ENCODE measurements at regions not wholly inside any gene's neighbourhood (a gene's known extent, or its start where the extent isn't known, plus 50 kb on each side); places are given as distances from the start of the nearest gene placed in this dataset.

DNA sequence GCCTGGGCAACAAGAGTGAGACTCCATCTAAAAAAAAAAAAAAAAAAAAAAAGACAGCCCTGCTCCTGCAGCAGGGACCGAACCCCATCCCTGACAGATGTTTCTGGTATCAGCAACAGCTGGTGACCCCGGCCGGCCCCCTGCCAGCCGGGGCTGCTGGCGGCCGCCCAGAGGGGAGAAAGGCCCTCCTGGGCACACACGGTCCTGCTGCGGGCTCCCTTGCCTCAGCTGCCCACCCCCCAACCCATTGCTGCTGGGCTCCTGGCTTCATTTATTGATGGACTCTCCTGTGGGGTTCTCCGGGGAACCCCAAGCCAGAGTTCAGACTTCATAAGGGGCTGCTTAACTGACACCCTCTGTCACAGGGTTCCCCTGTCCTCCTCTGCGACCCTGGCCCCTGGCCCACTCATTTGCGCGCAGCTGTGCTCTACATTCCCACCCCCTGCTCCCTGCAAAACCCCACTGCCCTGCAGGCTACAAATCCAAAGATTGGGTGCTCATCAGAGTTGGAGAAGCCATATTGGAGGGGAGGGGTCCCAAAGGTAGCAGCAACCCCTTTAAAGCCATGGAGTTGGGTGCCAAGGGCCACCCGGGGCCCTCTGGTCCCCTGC, 103.6 kb upstream of the RTL1 start:
- peaks cover 3% of the 10 kb centered on the region for H3K9me3 Mint-ChIP-seq
- no peak for DNase-seq (ENCODE audit: low spot score)
- H3K36me3 Mint-ChIP-seq (ENCODE audit: low read depth): no peaks in the 10 kb centered on the region
- intact Hi-C loops (cut with micrococcal nuclease): no loop called here
- no peaks in the 10 kb centered on the region for H3K4me1 Mint-ChIP-seq (ENCODE audit: low read depth)
- no peak overlapping the region for H3K27ac Mint-ChIP-seq
- peaks cover 5% of the 10 kb centered on the region for H3K27me3 Mint-ChIP-seq (ENCODE audit: insufficient read depth)
- no peak overlapping the region for H3K4me3 Mint-ChIP-seq

- Mint-ChIP-seq H3K9me3 (peaks cover 3% of the 10 kb centered on the region), H3K27me3 (ENCODE audit: insufficient read depth) (peaks cover 7% of the 10 kb centered on the region), H3K4me3 (no peak overlapping the region), H3K4me1 (ENCODE audit: low read depth) (no peaks in the 10 kb centered on the region), H3K27ac (no peak overlapping the region), H3K36me3 (ENCODE audit: low read depth) (no peaks in the 10 kb centered on the region)
- intact Hi-C loops (cut with micrococcal nuclease): no loop called here
- no peak for DNase-seq (ENCODE audit: low spot score)
These were observed 104.2 kb upstream of the RTL1 start for GRCh38 chr14:101007765-101008164.

- no peaks in the 10 kb centered on the region for H3K36me3 Mint-ChIP-seq (ENCODE audit: low read depth)
- H3K4me1 Mint-ChIP-seq (ENCODE audit: low read depth): no peaks in the 10 kb centered on the region
- no peak overlapping the region for H3K27ac Mint-ChIP-seq
- H3K4me3 Mint-ChIP-seq: no peak overlapping the region
- no peak for DNase-seq (ENCODE audit: low spot score)
- H3K27me3 Mint-ChIP-seq (ENCODE audit: insufficient read depth): peaks cover 6% of the 10 kb centered on the region
- H3K9me3 Mint-ChIP-seq: peaks cover 3% of the 10 kb centered on the region
- intact Hi-C loops (cut with micrococcal nuclease): no loop called here
These were observed 104.7 kb upstream of the RTL1 start for GRCh38 chr14:101008196-101008595.

DNA sequence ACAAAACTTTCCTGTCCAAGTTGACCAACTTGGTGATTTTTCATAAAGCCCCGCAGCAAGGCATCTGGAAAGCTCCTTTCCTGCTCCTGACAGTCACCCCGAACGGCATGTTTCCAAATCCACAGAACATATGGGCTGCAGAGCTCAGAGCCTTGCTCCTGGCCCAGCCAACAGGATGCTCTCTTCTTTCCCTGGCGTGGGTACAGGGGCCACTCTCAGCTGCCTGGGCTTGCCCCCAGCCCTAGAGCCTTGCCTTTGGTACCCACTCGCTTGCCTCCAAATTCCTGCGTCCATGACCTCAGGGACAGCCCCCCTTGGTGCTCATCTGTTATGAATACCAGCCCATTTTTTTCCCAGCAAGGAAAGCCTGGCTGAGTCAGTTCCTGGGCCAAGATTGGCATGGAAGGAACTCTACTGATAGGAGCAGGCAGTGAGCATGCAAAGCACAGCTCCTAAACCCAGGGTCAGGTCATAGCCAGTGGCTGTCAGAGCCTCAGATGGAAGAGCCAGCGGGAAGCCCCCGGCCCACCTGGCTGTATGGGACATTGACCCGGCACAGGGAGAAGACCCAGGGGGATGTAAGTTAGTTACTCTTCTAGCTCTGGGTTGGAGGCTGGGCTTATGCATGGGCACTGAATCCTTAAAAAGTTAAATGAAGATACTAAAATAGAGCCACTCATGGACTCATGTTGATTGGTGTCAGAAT, 105.3 kb upstream of the RTL1 start:
- peaks cover 6% of the 10 kb centered on the region for H3K27me3 Mint-ChIP-seq (ENCODE audit: insufficient read depth)
- DNase-seq (ENCODE audit: low spot score): no peak
- H3K9me3 Mint-ChIP-seq: peaks cover 3% of the 10 kb centered on the region
- no peaks in the 10 kb centered on the region for H3K4me1 Mint-ChIP-seq (ENCODE audit: low read depth)
- H3K4me3 Mint-ChIP-seq: no peak overlapping the region
- intact Hi-C loops (cut with micrococcal nuclease): no loop called here
- H3K36me3 Mint-ChIP-seq (ENCODE audit: low read depth): no peaks in the 10 kb centered on the region
- H3K27ac Mint-ChIP-seq: no peak overlapping the region

DNA sequence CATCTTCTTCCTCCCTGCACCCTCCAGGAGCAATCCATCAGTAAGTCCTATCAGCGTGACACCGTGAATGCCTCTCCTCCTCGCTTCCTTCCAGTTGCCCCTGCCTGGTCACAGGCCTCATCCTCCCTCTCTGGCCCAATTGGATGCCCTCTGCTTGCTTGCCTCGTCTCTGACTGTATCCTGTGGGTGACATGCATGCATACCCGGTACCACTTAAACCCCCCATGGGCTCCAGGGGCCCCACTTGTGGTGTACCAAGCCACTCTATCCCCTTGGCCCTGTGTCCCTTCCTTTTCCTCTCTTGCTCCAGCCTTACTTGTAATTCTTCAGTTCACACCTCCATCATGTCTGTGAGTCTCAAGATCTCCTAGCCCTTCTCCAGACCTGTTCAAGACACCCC, 106.0 kb upstream of the RTL1 start:
- Mint-ChIP-seq H3K4me3 (no peak overlapping the region), H3K36me3 (ENCODE audit: low read depth) (no peaks in the 10 kb centered on the region), H3K27me3 (ENCODE audit: insufficient read depth) (peaks cover 8% of the 10 kb centered on the region), H3K4me1 (ENCODE audit: low read depth) (no peaks in the 10 kb centered on the region), H3K27ac (no peak overlapping the region), H3K9me3 (peaks cover 3% of the 10 kb centered on the region)
- DNase-seq (ENCODE audit: low spot score): no peak
- intact Hi-C loops (cut with micrococcal nuclease): no loop called here

GRCh38 chr14:101010293-101010692, 106.8 kb upstream of the RTL1 start:
- Mint-ChIP-seq H3K27ac (no peak overlapping the region), H3K4me3 (no peak overlapping the region), H3K4me1 (ENCODE audit: low read depth) (no peaks in the 10 kb centered on the region), H3K27me3 (ENCODE audit: insufficient read depth) (peaks cover 8% of the 10 kb centered on the region), H3K9me3 (peaks cover 3% of the 10 kb centered on the region), H3K36me3 (ENCODE audit: low read depth) (no peaks in the 10 kb centered on the region)
- DNase-seq (ENCODE audit: low spot score): no peak
- intact Hi-C loops (cut with micrococcal nuclease): no loop called here

DNA sequence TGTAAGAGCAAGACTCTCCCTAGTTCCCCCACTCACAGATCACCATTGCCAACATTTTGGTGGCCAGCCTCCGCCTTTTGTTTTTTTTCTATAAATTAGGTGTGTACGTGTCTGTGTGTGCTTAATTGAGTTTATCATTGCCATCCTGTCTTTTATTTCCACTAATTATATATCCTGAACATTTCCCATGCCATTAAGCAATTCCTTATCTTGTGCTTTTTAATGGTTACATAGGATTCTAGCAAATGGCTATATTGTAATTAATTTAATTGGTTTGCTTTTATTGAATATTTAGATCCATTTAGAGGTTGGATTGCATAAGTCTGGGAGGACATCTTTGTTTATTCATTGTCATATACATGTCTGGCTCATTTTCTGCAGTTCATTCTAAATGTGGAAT, 107.3 kb upstream of the RTL1 start:
- Mint-ChIP-seq H3K27me3 (ENCODE audit: insufficient read depth) (peaks cover 8% of the 10 kb centered on the region), H3K36me3 (ENCODE audit: low read depth) (no peaks in the 10 kb centered on the region), H3K4me1 (ENCODE audit: low read depth) (no peaks in the 10 kb centered on the region), H3K4me3 (no peak overlapping the region), H3K9me3 (peaks cover 3% of the 10 kb centered on the region), H3K27ac (no peak overlapping the region)
- intact Hi-C loops (cut with micrococcal nuclease): no loop called here
- no peak for DNase-seq (ENCODE audit: low spot score)

DNA sequence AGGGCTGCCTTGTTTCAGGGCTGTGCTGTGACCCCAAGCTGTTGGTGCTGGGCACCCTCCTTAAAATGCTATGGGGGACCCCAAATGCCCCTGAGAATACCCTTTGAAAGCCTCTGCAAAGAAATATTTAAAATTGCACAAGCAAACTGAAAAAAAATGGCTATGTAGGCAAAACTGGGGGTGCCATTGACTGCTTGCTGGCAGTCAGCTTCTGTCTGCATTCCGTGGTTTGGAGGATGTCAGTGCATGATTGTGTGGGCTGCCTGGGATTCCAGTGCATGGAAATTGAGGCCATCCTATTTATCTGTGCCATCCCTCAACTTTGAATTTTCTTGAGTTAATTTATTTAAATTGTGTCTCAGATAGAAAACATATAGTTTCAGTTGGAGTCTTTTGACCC, 113.7 kb upstream of the RTL1 start:
- Mint-ChIP-seq H3K27me3 (ENCODE audit: insufficient read depth) (peaks cover 11% of the 10 kb centered on the region), H3K4me1 (ENCODE audit: low read depth) (no peaks in the 10 kb centered on the region), H3K9me3 (no peaks in the 10 kb centered on the region), H3K36me3 (ENCODE audit: low read depth) (no peaks in the 10 kb centered on the region), H3K4me3 (no peak overlapping the region), H3K27ac (no peak overlapping the region)
- DNase-seq (ENCODE audit: low spot score): no peak
- intact Hi-C loops (cut with micrococcal nuclease): no loop called here

DNA sequence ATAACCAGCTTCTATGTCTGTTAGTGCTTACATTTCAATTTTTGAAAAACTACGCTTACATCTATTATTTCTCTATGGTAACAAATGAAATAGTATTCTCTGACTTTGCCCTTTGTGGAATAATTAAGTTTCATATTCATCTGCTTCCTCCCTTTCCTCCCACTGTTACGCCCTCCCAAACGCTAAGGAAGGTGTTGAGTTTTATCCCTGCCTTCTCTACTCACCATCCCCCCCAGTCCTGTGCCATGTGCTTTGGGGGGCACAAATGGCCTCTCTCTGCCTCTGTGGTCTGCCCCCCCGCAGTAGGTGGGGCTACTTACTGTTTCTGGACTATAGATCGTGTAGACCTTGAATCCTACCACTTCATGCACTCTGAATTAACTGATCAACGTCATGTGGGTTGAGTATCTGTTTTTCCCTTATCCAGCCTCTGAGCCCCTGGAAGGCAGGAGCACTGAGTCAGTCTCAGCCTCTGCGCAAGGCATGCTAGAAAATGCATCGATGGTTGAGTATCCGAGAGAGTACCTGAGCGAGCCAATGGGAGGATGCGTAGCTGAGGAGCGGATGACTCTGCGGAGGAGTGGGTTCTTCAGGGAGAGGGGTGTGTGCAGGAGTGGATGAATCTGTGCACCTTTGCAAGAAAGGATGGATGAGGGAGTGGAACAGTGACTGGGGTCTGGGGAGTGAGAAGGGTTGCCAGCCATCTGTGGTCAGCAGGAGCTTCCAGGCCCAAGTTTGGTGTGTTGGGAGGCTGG, 114.5 kb upstream of the RTL1 start:
- no peak overlapping the region for H3K4me3 Mint-ChIP-seq
- no peak for DNase-seq (ENCODE audit: low spot score)
- H3K4me1 Mint-ChIP-seq (ENCODE audit: low read depth): no peaks in the 10 kb centered on the region
- intact Hi-C loops (cut with micrococcal nuclease): no loop called here
- H3K27ac Mint-ChIP-seq: no peak overlapping the region
- H3K9me3 Mint-ChIP-seq: no peaks in the 10 kb centered on the region
- H3K27me3 Mint-ChIP-seq (ENCODE audit: insufficient read depth): peaks cover 8% of the 10 kb centered on the region
- H3K36me3 Mint-ChIP-seq (ENCODE audit: low read depth): no peaks in the 10 kb centered on the region

- no peak for DNase-seq (ENCODE audit: low spot score)
- H3K27ac Mint-ChIP-seq: no peak overlapping the region
- no peaks in the 10 kb centered on the region for H3K4me1 Mint-ChIP-seq (ENCODE audit: low read depth)
- H3K27me3 Mint-ChIP-seq (ENCODE audit: insufficient read depth): peaks cover 8% of the 10 kb centered on the region
- no peaks in the 10 kb centered on the region for H3K36me3 Mint-ChIP-seq (ENCODE audit: low read depth)
- H3K4me3 Mint-ChIP-seq: no peak overlapping the region
- H3K9me3 Mint-ChIP-seq: no peaks in the 10 kb centered on the region
- intact Hi-C loops (cut with micrococcal nuclease): no loop called here
These were observed 115.2 kb upstream of the RTL1 start for GRCh38 chr14:101018561-101019290.

DNA sequence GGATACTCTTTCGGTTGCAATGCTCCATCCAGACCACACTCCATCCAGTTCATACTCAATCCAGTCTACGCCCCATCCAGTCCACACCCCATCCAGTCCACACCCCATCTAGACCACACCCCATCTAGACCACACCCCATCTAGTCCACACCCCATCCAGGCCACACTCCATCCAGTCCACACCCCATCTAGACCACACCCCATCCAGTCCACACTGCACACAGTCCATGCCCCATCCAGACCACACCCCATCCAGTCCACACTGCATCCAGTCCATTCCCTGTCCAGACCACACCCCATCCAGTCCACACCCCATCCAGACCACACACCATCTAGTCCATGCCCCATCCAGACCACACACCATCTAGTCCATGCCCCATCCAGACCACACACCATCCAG, 116.0 kb upstream of the RTL1 start:
- Mint-ChIP-seq H3K27me3 (ENCODE audit: insufficient read depth) (peaks cover 6% of the 10 kb centered on the region), H3K4me3 (no peak overlapping the region), H3K36me3 (ENCODE audit: low read depth) (no peaks in the 10 kb centered on the region), H3K9me3 (no peaks in the 10 kb centered on the region), H3K27ac (no peak overlapping the region), H3K4me1 (ENCODE audit: low read depth) (no peaks in the 10 kb centered on the region)
- no peak for DNase-seq (ENCODE audit: low spot score)
- intact Hi-C loops (cut with micrococcal nuclease): no loop called here

GRCh38 chr14:101019990-101020710, 116.6 kb upstream of the RTL1 start:
- no peaks in the 10 kb centered on the region for H3K4me1 Mint-ChIP-seq (ENCODE audit: low read depth)
- intact Hi-C loops (cut with micrococcal nuclease): no loop called here
- H3K27me3 Mint-ChIP-seq (ENCODE audit: insufficient read depth): peaks cover 6% of the 10 kb centered on the region

More at GRCh38 chr14:101019990-101020710, 116.6 kb upstream of the RTL1 start:
- H3K9me3 Mint-ChIP-seq: no peaks in the 10 kb centered on the region
- H3K36me3 Mint-ChIP-seq (ENCODE audit: low read depth): no peaks in the 10 kb centered on the region
- H3K27ac Mint-ChIP-seq: no peak overlapping the region
- H3K4me3 Mint-ChIP-seq: no peak overlapping the region
- no peak for DNase-seq (ENCODE audit: low spot score)

Measured in activated T-helper 1 cell treated with anti-CD3 and anti-CD28 coated beads, Interleukin-12 subunit alpha, Interleukin-12 subunit beta, Interleukin-2, Interleukin-4 antibody, amounts not matched to agents 30 ng/mL and 10 ng/mL and 1 ng/mL, durations not matched to agents 14 hours and 24 hours and 36 hours (primary cell).